H1 (cell line): ENCODE measurements at regions not wholly inside any gene's neighbourhood (a gene's known extent, or its start where the extent isn't known, plus 50 kb on each side); places are given as distances from the start of the nearest gene placed in this dataset.

Source experiments
- CTCF ChIA-PET: fragments of 300-600 bp; sonication (Branson Sonifier 250); formaldehyde crosslinking; loops from one replicate; lab custom pipeline; 2021; ENCODE audit not compliant: partially characterized antibody; lab: Charles Lee
- POLR2A ChIA-PET: fragments of 300-600 bp; sonication (Branson Sonifier 250); formaldehyde crosslinking; loops from one replicate; lab custom pipeline; 2021; ENCODE audit warnings: inconsistent platforms; ENCODE audit not compliant: partially characterized antibody; lab: Charles Lee
- DNase-seq, 2 experiments: peaks; one replicate each; pipeline versions ENCODE4 v3.0.0 to v3.0.0-alpha.2; 2010 to 2022; ENCODE audit warnings: low spot score in 2 of 2, low read depth in 1 of 2, mixed read lengths in 1 of 2
- FAIRE-seq: peaks from 2 replicates; lab custom pipeline; 2011; peaks lifted over from hg19 to GRCh38; lab: Jason Lieb, UNC
- H2AFZ ChIP-seq: 2 replicates; pipeline ENCODE4 v1.8.1; 2012; ENCODE audit warnings: low read length, inconsistent platforms
- H2AK5ac ChIP-seq: 2 replicates; pipeline ENCODE4 v1.6.1; 2013; ENCODE audit warnings: low read depth, low read length
- H2BK120ac ChIP-seq: replicated peaks from 2 replicates; pipeline ENCODE3; 2013; ENCODE audit warnings: low read depth, low read length, inconsistent platforms
- H2BK12ac ChIP-seq: 2 replicates; pipeline ENCODE4 v1.6.1; 2013; ENCODE audit warnings: low read depth, low read length
- H2BK15ac ChIP-seq: 2 replicates; pipeline ENCODE4 v1.6.1; 2013; ENCODE audit warnings: low read length
- H2BK20ac ChIP-seq: 2 replicates; pipeline ENCODE4 v1.6.1; 2013; ENCODE audit warnings: low read length
- H2BK5ac ChIP-seq: 2 replicates; pipeline ENCODE4 v1.6.1; 2013; ENCODE audit warnings: low read depth, low read length
- H3K14ac ChIP-seq: 2 replicates; pipeline ENCODE4 v1.6.1; 2013; ENCODE audit warnings: inconsistent platforms; ENCODE audit not compliant: insufficient read length
- H3K18ac ChIP-seq: 2 replicates; pipeline ENCODE4 v1.6.1; 2013; ENCODE audit warnings: low read length; ENCODE audit errors: extremely low read depth
- H3K23ac ChIP-seq: 2 replicates; pipeline ENCODE4 v1.6.1; 2013; ENCODE audit warnings: inconsistent platforms; ENCODE audit not compliant: insufficient read length
- H3K23me2 ChIP-seq: 2 replicates; pipeline ENCODE4 v1.6.1; 2013; ENCODE audit warnings: low read depth, low read length
- H3K27ac ChIP-seq: 2 replicates; pipeline ENCODE4 v1.6.1; 2011; ENCODE audit warnings: low read depth, low read length, inconsistent platforms
- H3K27me3 ChIP-seq, 4 experiments: replicated peaks in 1 of 4; 1 replicate in 1 of 4; 2 replicates in 3 of 4; pipeline versions ENCODE4 v1.6.1 to v1.8.1; 2011 to 2013; ENCODE audit warnings: low read length in 3 of 4, mild to moderate bottlenecking in 3 of 4, inconsistent platforms in 2 of 4, mixed read lengths in 2 of 4, moderate library complexity in 1 of 4; ENCODE audit not compliant: control insufficient read depth in 3 of 4, insufficient read depth in 3 of 4; ENCODE audit errors: extremely low read depth in 1 of 4
- H3K36me3 ChIP-seq, 4 experiments: 2 replicates each; pipeline versions ENCODE4 v1.6.1 to v1.8.1; 2011 to 2013; ENCODE audit warnings: mild to moderate bottlenecking in 4 of 4, low read length in 3 of 4, moderate library complexity in 2 of 4, control low read depth in 1 of 4, inconsistent platforms in 1 of 4; ENCODE audit not compliant: insufficient read depth in 4 of 4, control insufficient read depth in 2 of 4
- H3K4ac ChIP-seq: replicated peaks from 2 replicates; pipeline ENCODE3; 2013; ENCODE audit warnings: low read length, low read depth, mixed read lengths, inconsistent platforms; ENCODE audit not compliant: insufficient read length
- H3K4me1 ChIP-seq, 4 experiments: replicated peaks in 1 of 4; 1 replicate in 1 of 4; 2 replicates in 3 of 4; pipeline versions ENCODE4 v1.6.1 to v1.8.1; 2011 to 2013; ENCODE audit warnings: low read length in 3 of 4, inconsistent platforms in 2 of 4, mixed read lengths in 1 of 4; ENCODE audit not compliant: insufficient read depth in 4 of 4, control insufficient read depth in 3 of 4
- H3K4me2 ChIP-seq, 2 experiments: 2 replicates each; pipeline versions ENCODE4 v1.6.1 to v1.8.1; 2011 to 2013; ENCODE audit warnings: low read depth in 2 of 2, low read length in 2 of 2, control low read depth in 1 of 2, inconsistent platforms in 1 of 2, mild to moderate bottlenecking in 1 of 2; ENCODE audit not compliant: insufficient read depth in 1 of 2
- H3K4me3 ChIP-seq, 4 experiments: fragments of 200-600, 300-600 bp in 1 of 4; sonication (generic), shearing (Covaris generic), sonication (Bioruptor Twin) in 1 of 4; 2 replicates each; pipeline versions ENCODE4 v1.5.1 to v1.8.1; 2011 to 2016; ENCODE audit warnings: low read length in 4 of 4, low read depth in 3 of 4, control low read depth in 2 of 4, inconsistent platforms in 2 of 4, mild to moderate bottlenecking in 2 of 4, mixed read lengths in 1 of 4, moderate library complexity in 1 of 4; ENCODE audit not compliant: insufficient read depth in 2 of 4; ENCODE audit errors: extremely low read depth in 1 of 4
- H3K56ac ChIP-seq: replicated peaks from 2 replicates; pipeline ENCODE3; 2013; ENCODE audit warnings: low read depth, mild to moderate bottlenecking, mixed read lengths, low read length, inconsistent platforms; ENCODE audit not compliant: insufficient read length
- H3K79me1 ChIP-seq: 2 replicates; pipeline ENCODE4 v1.6.1; 2013; ENCODE audit warnings: low read depth, low read length, control low read depth
- H3K79me2 ChIP-seq, 2 experiments: 2 replicates each; pipeline versions ENCODE4 v1.6.1 to v1.8.1; 2012 to 2013; ENCODE audit warnings: low read length in 2 of 2, mild to moderate bottlenecking in 2 of 2, inconsistent platforms in 1 of 2; ENCODE audit not compliant: insufficient read depth in 2 of 2, control insufficient read depth in 1 of 2
- H3K9ac ChIP-seq, 4 experiments: replicated peaks in 1 of 4; 1 replicate in 1 of 4; 2 replicates in 3 of 4; pipeline versions ENCODE4 v1.6.1 to v1.8.1; 2011 to 2013; ENCODE audit warnings: low read depth in 3 of 4, low read length in 3 of 4, control low read depth in 2 of 4, mild to moderate bottlenecking in 2 of 4, moderate library complexity in 2 of 4, inconsistent platforms in 1 of 4; ENCODE audit errors: extremely low read depth in 1 of 4
- H3K9me3 ChIP-seq, 2 experiments: 2 replicates each; pipeline versions ENCODE4 v1.6.1 to v1.8.1; 2012 to 2013; ENCODE audit warnings: mild to moderate bottlenecking in 2 of 2, moderate library complexity in 2 of 2, control low read depth in 1 of 2, inconsistent platforms in 1 of 2, low read depth in 1 of 2, low read length in 1 of 2, mixed read lengths in 1 of 2; ENCODE audit not compliant: insufficient read depth in 2 of 2
- H4K20me1 ChIP-seq, 2 experiments: replicated peaks in 1 of 2; 2 replicates each; pipeline versions ENCODE3 to v1.8.1; 2011 to 2013; ENCODE audit warnings: inconsistent platforms in 2 of 2, low read length in 2 of 2, mild to moderate bottlenecking in 1 of 2; ENCODE audit not compliant: insufficient read depth in 2 of 2, control insufficient read depth in 1 of 2
- H4K5ac ChIP-seq: 2 replicates; pipeline ENCODE4 v1.6.1; 2013; ENCODE audit warnings: low read length, low read depth, mixed read lengths, inconsistent platforms; ENCODE audit not compliant: insufficient read length
- H4K8ac ChIP-seq: 2 replicates; pipeline ENCODE4 v1.8.0; 2013; ENCODE audit warnings: mild to moderate bottlenecking, moderate library complexity, low read length, inconsistent platforms; ENCODE audit not compliant: insufficient read depth; ENCODE audit errors: extremely low read depth
- H4K91ac ChIP-seq: replicated peaks from 2 replicates; pipeline ENCODE3; 2013; ENCODE audit warnings: low read length, mixed read lengths, inconsistent platforms; ENCODE audit not compliant: insufficient read length
- CBX5 ChIP-seq: fragments of 300-800, 300-1000 bp; sonication (generic); IDR thresholded peaks from 2 replicates; pipeline ENCODE4 v1.7.1; 2016; ENCODE audit warnings: antibody characterized with exemption, low read length, low read depth
- CTCF ChIP-seq, 3 experiments: IDR thresholded peaks; 1 replicate in 2 of 3; 2 replicates in 1 of 3; pipeline versions ENCODE4 v1.5.1 to v1.6.1; 2011; ENCODE audit warnings: low read length in 3 of 3, mild to moderate bottlenecking in 3 of 3, inconsistent platforms in 2 of 3, low read depth in 1 of 3, moderate library complexity in 1 of 3; ENCODE audit not compliant: insufficient read depth in 1 of 3; ENCODE audit errors: control extremely low read depth in 1 of 3
- GABPA ChIP-seq: IDR thresholded peaks from 2 replicates; pipeline ENCODE4 v1.6.1; 2011; ENCODE audit warnings: mild to moderate bottlenecking, low read length, moderate library complexity, borderline replicate concordance; ENCODE audit not compliant: insufficient read depth
- JUN ChIP-seq: IDR thresholded peaks from 2 replicates; pipeline ENCODE4 v1.6.1; 2011; ENCODE audit warnings: low read depth, mild to moderate bottlenecking, improper control_type of control experiment, low read length
- MAFK ChIP-seq: IDR thresholded peaks from 2 replicates; pipeline ENCODE4 v1.6.1; 2012; ENCODE audit warnings: low read depth, mild to moderate bottlenecking, improper control_type of control experiment, low read length
- MAX ChIP-seq: IDR thresholded peaks from 2 replicates; pipeline ENCODE4 v1.6.1; 2012; ENCODE audit warnings: inconsistent platforms
- NANOG ChIP-seq: IDR thresholded peaks from 2 replicates; pipeline ENCODE4 v1.6.1; 2011; ENCODE audit warnings: low read length, low read depth, mild to moderate bottlenecking, inconsistent platforms; ENCODE audit not compliant: insufficient read depth, poor library complexity, severe bottlenecking
- POLR2A ChIP-seq, 2 experiments: IDR thresholded peaks; 1 replicate in 1 of 2; 2 replicates in 1 of 2; pipeline ENCODE4 v1.6.1; 2011; ENCODE audit warnings: low read depth in 2 of 2, low read length in 2 of 2, mild to moderate bottlenecking in 2 of 2; ENCODE audit errors: control extremely low read depth in 1 of 2
- RNF2 ChIP-seq: fragments of 200-900, 300-1000 bp; sonication (generic); IDR thresholded peaks from 2 replicates; pipeline ENCODE4 v1.7.1; 2016; ENCODE audit warnings: borderline replicate concordance, low read depth, mild to moderate bottlenecking, antibody characterized with exemption, low read length; ENCODE audit not compliant: poor library complexity, severe bottlenecking; ENCODE audit errors: missing control alignments
- SP1 ChIP-seq: IDR thresholded peaks from 2 replicates; pipeline ENCODE4 v1.6.1; 2011; ENCODE audit warnings: low read depth, low read length
- SP4 ChIP-seq: IDR thresholded peaks from 2 replicates; pipeline ENCODE4 v1.6.1; 2012; ENCODE audit warnings: low read length, inconsistent platforms
- TAF7 ChIP-seq: optimal IDR thresholded peaks from 2 replicates; pipeline ENCODE3; 2011; ENCODE audit warnings: low read depth, mild to moderate bottlenecking, inconsistent platforms, low read length, moderate library complexity, borderline replicate concordance
- WGBS, 2 experiments: shearing (Covaris generic) in 1 of 2; methylation state at CpG; one replicate each; pipeline versions ENCODE4 v1.1.6 to v1.1.7; 2013 to 2015; ENCODE audit warnings: low lambda C conversion rate in 2 of 2, mixed read lengths in 2 of 2, inconsistent platforms in 1 of 2, low coverage in 1 of 2, missing lambda C conversion rate in 1 of 2; ENCODE audit not compliant: insufficient replicate concordance in 2 of 2, insufficient coverage in 1 of 2, insufficient read length in 1 of 2; ENCODE audit errors: extremely low coverage in 1 of 2, missing lambda C conversion rate in 1 of 2; 5-methylcytosine and 5-hydroxymethylcytosine counted together

DNA sequence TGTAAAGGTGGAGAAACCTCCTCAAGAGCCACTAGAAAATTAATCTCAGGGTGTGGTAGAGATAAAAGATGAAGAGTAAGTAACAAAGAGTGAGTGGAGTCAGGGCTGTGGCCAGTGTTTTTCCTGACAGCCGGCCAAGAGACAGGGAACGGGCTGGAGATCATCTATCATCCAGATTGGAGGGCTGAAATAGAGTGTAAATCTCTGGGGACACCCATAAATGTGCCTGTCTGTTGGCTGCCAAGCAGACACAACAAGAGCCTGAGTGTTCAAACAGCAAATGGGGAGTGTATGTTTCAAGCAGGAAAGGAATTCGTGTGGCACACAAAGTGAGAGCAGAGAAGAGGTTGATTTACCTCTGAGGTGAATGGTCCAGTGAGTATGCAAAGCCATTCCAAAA is 326.4 kb upstream of the KHDRBS2 start:
- Histone ChIP-seq H3K27me3 (peaks cover 0 to 1% (median 0%) of the 10 kb centered on the region in 4 experiments; a peak in 1 of 7 replicates), H3K79me1 (no peaks in the 10 kb centered on the region), H4K5ac (no peak overlapping the region), H2AK5ac (no peak overlapping the region), H2BK12ac (no peak overlapping the region), H2BK120ac (no peak overlapping the region), H3K4me2 (no peak overlapping the region), H3K4me3 (no peak overlapping the region), H2AFZ (no peak overlapping the region), H2BK20ac (no peak overlapping the region), H4K8ac (no peak overlapping the region), H3K4ac (no peak overlapping the region), H4K91ac (no peak overlapping the region), H3K23me2 (no peaks in the 10 kb centered on the region), H3K56ac (no peak overlapping the region), H3K27ac (no peak overlapping the region), H3K79me2 (no peaks in the 10 kb centered on the region), H3K14ac (no peak overlapping the region), H2BK15ac (no peak overlapping the region), H3K36me3 (no peaks in the 10 kb centered on the region), H2BK5ac (no peak overlapping the region), H3K9me3 (peaks cover 0 to 7% of the 10 kb centered on the region in 2 experiments; a peak in 1 of 4 replicates), H3K18ac (no peak overlapping the region), H3K4me1 (peaks cover 0 to 6% (median 4%) of the 10 kb centered on the region in 4 experiments; a peak in 4 of 7 replicates), H4K20me1 (no peaks in the 10 kb centered on the region), H3K9ac (no peak overlapping the region), H3K23ac (no peak overlapping the region)
- ChIA-PET CTCF (no interaction called here), POLR2A (no interaction called here)
- FAIRE-seq, result no peak
- DNase-seq, result no peak
- WGBS, 2 experiments, result 94% methylated on average over 3 of the region's 3 CpGs; no CpG with 5 or more reads in 1 of the 2 experiments
- TF ChIP-seq CBX5 (no peak), TAF7 (no peak), RNF2 (no peak), SP1 (no peak), JUN (no peak), GABPA (no peak), SP4 (no peak), MAFK (no peak), NANOG (no peak), MAX (no peak), CTCF (IDR thresholded peaks at IDR 0.05; ENCODE audit: control extremely low read depth in 1 of 3, insufficient read depth in 1 of 3, low read depth in 1 of 3, low read length in 3 of 3) (no peak), POLR2A (IDR thresholded peaks at IDR 0.05; ENCODE audit: control extremely low read depth in 1 of 2, low read depth in 2 of 2, low read length in 2 of 2) (no peak)
